Gastroesophageal sphincter (tissue), 4 donors: ENCODE measurements at regions not wholly inside any gene's neighbourhood (a gene's known extent, or its start where the extent isn't known, plus 50 kb on each side); places are given as distances from the start of the nearest gene placed in this dataset.
A peak's percentile ranks its signal among the peaks of the same experiment; 100 is the strongest.

Experiments used
- ATAC-seq: fragments of 150-250 bp; one replicate; pipeline ENCODE4 v1.9.1; 2016; ENCODE audit warnings: mild to moderate bottlenecking, moderate library complexity
- H3K27ac ChIP-seq, 4 donors: fragments of 200-600 bp; sonication (generic) in 3 of 4; 1 replicate in 3 of 4; 2 replicates in 1 of 4; pipeline ENCODE4 v1.5.1; 2016 to 2019
- H3K27me3 ChIP-seq: fragments of 200-600 bp; sonication (generic); one replicate; pipeline ENCODE4 v1.5.1; 2019
- H3K36me3 ChIP-seq, 2 donors: fragments of 200-600 bp; sonication (generic); one replicate each; pipeline ENCODE4 v1.5.1; 2019; ENCODE audit warnings: control low read depth in 1 of 2
- H3K4me1 ChIP-seq, 3 donors: fragments of 200-600 bp; sonication (generic); 1 replicate in 2 of 3; 2 replicates in 1 of 3; pipeline ENCODE4 v1.5.1; 2016 to 2019; ENCODE audit warnings: control low read depth in 2 of 3
- H3K4me3 ChIP-seq, 2 donors: fragments of 200-600 bp; sonication (generic); one replicate each; pipeline ENCODE4 v1.5.1; 2019; ENCODE audit warnings: mild to moderate bottlenecking in 1 of 2, moderate library complexity in 1 of 2
- H3K9me3 ChIP-seq, 3 donors: fragments of 200-600 bp; sonication (generic); one replicate each; pipeline ENCODE4 v1.5.1; 2017 to 2019; ENCODE audit warnings: control low read depth in 2 of 3
- EP300 ChIP-seq: sonication (generic); formaldehyde crosslinking; IDR thresholded peaks from one replicate; pipeline ENCODE4 v1.6.1; 2017; ENCODE audit warnings: antibody characterized with exemption, mild to moderate bottlenecking
- POLR2A ChIP-seq, 2 donors: fragments of 450-650 bp; IDR thresholded peaks; one replicate each; pipeline ENCODE4 v1.6.1; 2017; ENCODE audit warnings: antibody characterized with exemption in 2 of 2, mild to moderate bottlenecking in 2 of 2, moderate library complexity in 1 of 2
- POLR2AphosphoS5 ChIP-seq: sonication (generic); formaldehyde crosslinking; IDR thresholded peaks from one replicate; pipeline ENCODE4 v1.6.1; 2017; ENCODE audit warnings: antibody characterized with exemption
- WGBS, 2 donors: methylation state at CpG; one replicate each; pipeline ENCODE4 v1.1.5; 2018; ENCODE audit warnings: low coverage in 1 of 2; 5-methylcytosine and 5-hydroxymethylcytosine counted together
- TF ChIP-seq, protein P1 (sequence below), 4 experiments: fragments of 200-600 bp in 2 of 4; fragments of 450-650 bp in 2 of 4; sonication (generic) in 1 of 4; IDR thresholded peaks; one replicate each; pipeline ENCODE4 v1.5.1; 2017 to 2019; ENCODE audit warnings: antibody characterized with exemption in 4 of 4, mild to moderate bottlenecking in 2 of 4, moderate library complexity in 2 of 4

DNA sequence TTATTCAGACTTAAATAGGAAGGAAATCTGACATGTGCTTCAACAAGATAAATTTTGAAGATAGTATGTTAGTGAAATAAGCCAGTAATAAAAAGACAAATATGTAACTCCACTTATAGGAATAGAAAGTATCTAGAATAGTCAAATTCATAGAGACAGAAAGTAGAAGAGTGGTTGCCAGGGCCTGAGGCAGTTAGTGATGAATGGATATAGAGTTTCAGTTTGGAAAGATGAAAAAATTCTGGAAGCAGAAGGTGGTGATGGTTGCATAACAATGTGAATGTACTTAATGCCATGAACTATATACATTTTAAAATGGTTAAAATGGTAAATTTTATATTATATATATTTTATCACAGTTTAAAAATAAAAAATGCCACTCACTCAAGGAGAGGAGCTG is 54.3 kb downstream of the HAND2 start:
- no peak overlapping the region for H3K4me3 ChIP-seq
- no peak overlapping the region for H3K27ac ChIP-seq
- TF ChIP-seq EP300 (no peak), POLR2AphosphoS5 (no peak), POLR2A (IDR thresholded peaks at IDR 0.05) (no peak)
- TF ChIP-seq, protein P1, sequence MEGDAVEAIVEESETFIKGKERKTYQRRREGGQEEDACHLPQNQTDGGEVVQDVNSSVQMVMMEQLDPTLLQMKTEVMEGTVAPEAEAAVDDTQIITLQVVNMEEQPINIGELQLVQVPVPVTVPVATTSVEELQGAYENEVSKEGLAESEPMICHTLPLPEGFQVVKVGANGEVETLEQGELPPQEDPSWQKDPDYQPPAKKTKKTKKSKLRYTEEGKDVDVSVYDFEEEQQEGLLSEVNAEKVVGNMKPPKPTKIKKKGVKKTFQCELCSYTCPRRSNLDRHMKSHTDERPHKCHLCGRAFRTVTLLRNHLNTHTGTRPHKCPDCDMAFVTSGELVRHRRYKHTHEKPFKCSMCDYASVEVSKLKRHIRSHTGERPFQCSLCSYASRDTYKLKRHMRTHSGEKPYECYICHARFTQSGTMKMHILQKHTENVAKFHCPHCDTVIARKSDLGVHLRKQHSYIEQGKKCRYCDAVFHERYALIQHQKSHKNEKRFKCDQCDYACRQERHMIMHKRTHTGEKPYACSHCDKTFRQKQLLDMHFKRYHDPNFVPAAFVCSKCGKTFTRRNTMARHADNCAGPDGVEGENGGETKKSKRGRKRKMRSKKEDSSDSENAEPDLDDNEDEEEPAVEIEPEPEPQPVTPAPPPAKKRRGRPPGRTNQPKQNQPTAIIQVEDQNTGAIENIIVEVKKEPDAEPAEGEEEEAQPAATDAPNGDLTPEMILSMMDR (IDR thresholded peaks at IDR 0.05): no peak
- ATAC-seq: no peak
- H3K9me3 ChIP-seq: no peaks in the 10 kb centered on the region
- no peaks in the 10 kb centered on the region for H3K27me3 ChIP-seq
- H3K36me3 ChIP-seq: no peaks in the 10 kb centered on the region
- H3K4me1 ChIP-seq: peaks cover 0 to 6% (median 0%) of the 10 kb centered on the region in 3 donors

DNA sequence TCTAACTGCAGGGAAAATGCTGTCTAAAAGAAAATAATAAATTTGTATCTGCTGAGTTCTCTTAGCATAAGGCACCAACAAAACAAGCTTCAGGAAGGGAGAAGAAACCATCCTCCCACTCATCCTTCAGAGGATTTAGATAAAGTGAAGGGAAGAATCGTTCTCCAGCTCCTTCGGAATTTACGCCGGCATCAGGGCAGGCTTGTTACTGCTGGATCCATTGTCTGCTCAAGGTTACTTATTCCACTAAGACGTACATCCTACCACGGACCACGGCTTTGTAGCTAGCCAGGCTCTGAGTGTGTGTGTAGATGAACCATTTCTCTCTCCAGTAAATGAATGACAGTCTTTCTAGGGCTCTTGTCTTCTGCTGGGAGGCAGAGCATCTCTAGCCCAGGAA is 60.4 kb downstream of the HAND2 start:
- H3K27ac ChIP-seq: no peak overlapping the region

DNA sequence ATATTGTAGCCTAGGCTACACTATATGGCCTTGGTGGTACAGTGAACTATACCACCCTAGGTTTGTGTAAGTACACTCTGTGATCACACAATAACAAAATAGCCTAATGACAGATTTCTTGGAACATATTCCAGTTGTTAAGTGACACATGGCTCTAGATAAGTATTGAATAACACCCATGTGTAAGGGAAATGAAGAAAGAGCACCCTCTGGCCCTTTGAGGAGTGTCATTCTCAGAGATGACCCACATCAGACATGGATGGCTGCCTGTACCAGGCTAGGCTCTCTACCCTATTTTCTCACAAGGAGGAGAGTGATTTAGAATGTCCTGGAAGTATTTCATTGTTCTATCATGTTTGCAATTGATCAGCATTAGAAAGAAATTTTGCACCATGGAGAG is 61.7 kb downstream of the HAND2 start:
- Histone ChIP-seq H3K4me1 (no peaks in the 10 kb centered on the region), H3K27ac (no peak overlapping the region), H3K4me3 (no peak overlapping the region), H3K27me3 (no peaks in the 10 kb centered on the region), H3K9me3 (no peaks in the 10 kb centered on the region), H3K36me3 (no peaks in the 10 kb centered on the region)
- TF ChIP-seq POLR2A (IDR thresholded peaks at IDR 0.05): no peak
- no peak for TF ChIP-seq EP300
- TF ChIP-seq POLR2AphosphoS5: no peak
- TF ChIP-seq, protein P1 (IDR thresholded peaks at IDR 0.05): no peak
- ATAC-seq: no peak

More for the DNA sequence above, 60.4 kb downstream of the HAND2 start:
- TF ChIP-seq, protein P1 (IDR thresholded peaks at IDR 0.05): no peak
- TF ChIP-seq EP300 (no peak), POLR2AphosphoS5 (no peak)
- Histone ChIP-seq H3K36me3 (no peaks in the 10 kb centered on the region), H3K27me3 (no peaks in the 10 kb centered on the region), H3K9me3 (no peaks in the 10 kb centered on the region), H3K4me1 (no peaks in the 10 kb centered on the region), H3K4me3 (no peak overlapping the region)
- no peak for ATAC-seq
- 88 to 92% methylated on average over 5 to 6 of the region's 7 CpGs for WGBS, 2 donors

DNA sequence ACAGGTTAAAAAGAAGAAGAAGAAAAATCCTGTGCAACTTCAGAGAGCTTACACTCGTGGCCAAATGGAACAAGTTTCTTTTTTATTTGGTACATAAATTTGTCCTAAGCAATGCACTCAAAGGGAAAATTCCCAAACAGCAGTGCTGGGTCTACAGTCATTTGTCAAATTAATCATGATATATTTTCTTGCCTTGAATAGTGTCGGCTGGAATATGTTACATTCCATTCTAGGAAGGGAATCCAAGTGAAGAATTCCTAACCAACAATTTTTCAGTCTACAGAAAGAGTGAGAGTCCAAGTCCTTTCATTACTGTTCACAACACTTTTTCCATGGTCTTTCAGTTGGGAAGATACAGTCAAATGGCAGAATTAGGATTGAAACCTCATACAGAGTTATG is 63.9 kb downstream of the HAND2 start:
- H3K27me3 ChIP-seq: no peaks in the 10 kb centered on the region
- no peak overlapping the region for H3K4me3 ChIP-seq
- no peaks in the 10 kb centered on the region for H3K9me3 ChIP-seq
- peak overlapping the region; percentile 43 to 79 (median 64) for H3K27ac ChIP-seq
- H3K36me3 ChIP-seq: no peaks in the 10 kb centered on the region
- 11 to 14% methylated on average over 2 of the region's 2 CpGs for WGBS, 2 donors
- H3K4me1 ChIP-seq: no peaks in the 10 kb centered on the region
- TF ChIP-seq, protein P1 (IDR thresholded peaks at IDR 0.05): no peak
- TF ChIP-seq POLR2A (IDR thresholded peaks at IDR 0.05): no peak
- peak; percentile 43 for ATAC-seq

DNA sequence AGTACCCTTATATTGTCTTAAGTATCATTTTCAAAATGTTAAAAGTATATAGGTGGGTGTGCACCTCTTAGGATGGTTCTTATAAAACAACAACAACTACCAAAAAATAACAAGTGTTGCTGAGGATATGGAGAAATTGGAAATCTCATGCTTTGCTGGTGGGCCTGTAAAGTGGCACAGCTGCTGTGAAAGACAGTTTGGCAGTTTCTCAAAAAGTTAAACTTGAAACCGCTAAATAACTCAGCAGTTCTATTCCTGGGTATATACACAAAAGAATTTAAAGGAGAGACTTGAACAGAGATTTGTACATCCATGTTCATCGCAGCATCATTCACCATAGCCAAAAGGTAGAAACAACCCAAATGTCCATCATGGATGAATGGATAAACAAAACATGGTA is 65.5 kb downstream of the HAND2 start:
- ATAC-seq: no peak
- H3K9me3 ChIP-seq: no peaks in the 10 kb centered on the region
- TF ChIP-seq, protein P1 (IDR thresholded peaks at IDR 0.05): no peak
- TF ChIP-seq EP300 (no peak), POLR2A (IDR thresholded peaks at IDR 0.05) (no peak), POLR2AphosphoS5 (no peak)
- 86 to 91% methylated on average over 1 to 2 of the region's 2 CpGs for WGBS, 2 donors
- no peaks in the 10 kb centered on the region for H3K4me1 ChIP-seq
- H3K27ac ChIP-seq: peak overlapping the region in 1 of 4 donors; percentile 6
- H3K27me3 ChIP-seq: no peaks in the 10 kb centered on the region
- no peak overlapping the region for H3K4me3 ChIP-seq
- peaks cover 0 to 6% of the 10 kb centered on the region in 2 donors for H3K36me3 ChIP-seq
